Inferior parietal cortex (tissue), 1 donor: ENCODE measurements at regions not wholly inside any gene's neighbourhood (a gene's known extent, or its start where the extent isn't known, plus 50 kb on each side); places are given as distances from the start of the nearest gene placed in this dataset.
A peak's percentile ranks its signal among the peaks of the same experiment; 100 is the strongest.

Experiments
- DNase-seq: peaks from one replicate; pipeline ENCODE4 v3.0.0-alpha.2; 2016; ENCODE audit errors: extremely low spot score

- no peak for DNase-seq
Measured at GRCh38 chr6:134712311-134712710, 237.6 kb downstream of the ALDH8A1 start.

DNA sequence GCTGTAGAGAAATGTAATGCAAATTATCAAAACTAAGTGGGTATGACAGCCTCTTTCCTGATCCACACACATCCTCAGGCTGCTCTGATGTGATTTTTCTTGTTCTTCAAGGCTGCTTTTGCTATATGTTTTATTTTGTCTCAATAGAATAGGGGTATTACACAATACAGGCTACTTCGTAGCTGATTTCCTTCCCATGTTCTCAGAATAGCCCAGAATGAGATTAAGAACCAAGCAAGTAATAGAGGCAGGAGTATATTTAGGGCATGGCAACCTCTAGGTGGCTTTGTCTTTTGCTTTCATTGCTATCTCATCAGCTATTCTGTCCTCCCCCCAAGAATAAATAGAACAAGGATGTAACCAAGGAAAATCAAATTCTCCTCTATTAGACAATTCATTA is 241.8 kb downstream of the ALDH8A1 start:
- no peak for DNase-seq

- peak; percentile 67 for DNase-seq
Measured at GRCh38 chr6:134707342-134708031, 242.4 kb downstream of the ALDH8A1 start.

- DNase-seq, result no peak
Measured at GRCh38 chr6:134706806-134707205, 243.1 kb downstream of the ALDH8A1 start.

DNA sequence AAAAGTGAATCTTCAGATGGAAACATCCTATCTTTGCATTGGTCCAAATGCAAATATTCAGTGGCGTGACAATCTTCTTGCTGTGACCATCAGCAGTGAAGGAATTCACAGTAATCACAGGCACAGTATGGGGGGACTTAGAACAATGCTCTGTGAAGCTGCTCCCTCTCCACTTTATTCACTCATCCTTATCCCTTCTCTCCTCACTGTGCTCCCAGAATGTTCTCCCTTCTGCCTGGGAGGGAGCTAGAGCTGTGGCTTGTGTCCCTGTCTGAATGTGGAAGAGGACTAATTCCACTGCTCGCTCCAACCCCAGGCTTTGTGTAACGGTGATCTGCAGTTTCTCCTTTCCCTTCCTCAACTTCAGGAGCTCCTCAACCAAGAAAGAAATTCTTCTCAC is 243.7 kb downstream of the ALDH8A1 start:
- DNase-seq, result no peak

DNA sequence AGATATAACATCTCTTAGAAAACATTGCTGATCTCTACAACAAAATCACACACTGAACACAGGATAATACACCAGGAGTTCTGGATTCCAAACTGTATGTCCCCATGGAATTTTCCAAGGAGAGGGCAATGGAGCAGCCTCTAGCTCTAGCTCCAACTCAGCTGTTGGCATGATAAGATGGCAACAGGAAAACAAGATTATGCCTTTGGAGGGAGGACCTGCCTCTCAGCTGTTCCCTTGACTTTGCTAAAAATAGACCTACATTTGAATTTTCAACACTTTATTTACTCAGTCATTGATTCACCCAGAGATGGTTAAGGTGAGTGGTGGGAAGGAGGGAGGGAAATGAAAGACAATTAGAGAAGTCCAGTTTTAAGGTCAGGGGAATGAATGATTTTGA is 246.7 kb downstream of the ALDH8A1 start:
- DNase-seq, result no peak

DNA sequence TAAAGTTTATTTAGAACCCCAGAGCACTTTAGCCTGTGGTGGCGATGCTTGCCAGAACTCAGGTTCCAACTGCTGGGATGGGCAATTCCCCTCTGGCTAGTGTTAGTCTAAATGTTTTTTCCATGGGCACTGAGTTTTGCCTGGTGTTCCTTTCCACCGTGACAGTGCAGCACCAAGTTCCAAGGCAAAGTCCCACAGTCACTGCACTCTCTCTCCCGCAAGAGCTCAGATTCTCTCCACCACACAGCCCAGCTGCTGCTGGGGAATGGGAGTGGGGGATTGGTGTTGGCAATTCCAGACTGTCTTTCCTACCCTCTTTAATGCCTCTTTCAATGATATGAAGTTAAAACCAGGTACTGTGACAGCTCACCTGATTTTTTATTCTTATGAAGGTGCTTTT is 247.6 kb downstream of the ALDH8A1 start:
- DNase-seq, result no peak

- no peak for DNase-seq
Measured at GRCh38 chr6:134701301-134701700, 248.6 kb downstream of the ALDH8A1 start.

GRCh38 chr6:134698228-134698627 is 251.7 kb downstream of the ALDH8A1 start:
- DNase-seq, result no peak

DNA sequence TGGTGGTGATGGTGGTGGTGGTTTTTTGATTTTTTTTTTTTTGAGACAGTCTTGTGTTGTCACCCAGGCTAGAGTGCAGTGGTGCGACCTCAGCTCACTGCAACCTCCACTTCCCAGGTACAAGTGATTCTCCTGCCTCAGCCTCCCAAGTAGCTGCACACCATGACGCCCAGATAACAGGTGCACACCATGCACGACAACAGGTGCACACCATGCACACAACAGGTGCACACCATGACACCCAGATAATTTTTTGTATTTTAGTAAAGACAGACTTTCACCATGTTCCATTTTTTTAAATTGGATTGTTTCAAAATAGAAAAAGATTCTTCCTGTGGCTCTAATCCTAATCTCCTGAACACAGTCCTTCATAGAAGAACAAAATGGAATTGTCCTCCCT is 257.9 kb downstream of the ALDH8A1 start:
- DNase-seq, result no peak

DNA sequence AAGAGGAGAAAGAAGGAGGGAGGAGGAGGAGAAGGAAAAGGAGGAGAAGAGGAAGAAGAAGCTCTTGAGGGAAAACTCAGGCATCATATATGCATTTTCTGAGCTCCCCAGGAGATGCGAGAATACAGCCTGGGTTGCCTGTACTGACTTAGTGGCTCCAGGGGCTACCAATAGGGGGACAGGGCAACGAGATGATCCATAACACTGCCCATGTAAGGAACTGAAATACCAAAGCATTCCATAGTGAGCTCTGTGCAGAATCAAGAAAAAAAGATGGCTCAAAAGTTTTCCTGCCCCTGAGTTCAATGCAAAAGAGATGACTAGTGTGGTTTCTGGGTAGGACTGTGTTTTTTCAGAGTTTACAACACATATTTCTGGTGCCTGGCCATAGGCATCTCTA is 258.7 kb downstream of the ALDH8A1 start:
- DNase-seq, result no peak

DNA sequence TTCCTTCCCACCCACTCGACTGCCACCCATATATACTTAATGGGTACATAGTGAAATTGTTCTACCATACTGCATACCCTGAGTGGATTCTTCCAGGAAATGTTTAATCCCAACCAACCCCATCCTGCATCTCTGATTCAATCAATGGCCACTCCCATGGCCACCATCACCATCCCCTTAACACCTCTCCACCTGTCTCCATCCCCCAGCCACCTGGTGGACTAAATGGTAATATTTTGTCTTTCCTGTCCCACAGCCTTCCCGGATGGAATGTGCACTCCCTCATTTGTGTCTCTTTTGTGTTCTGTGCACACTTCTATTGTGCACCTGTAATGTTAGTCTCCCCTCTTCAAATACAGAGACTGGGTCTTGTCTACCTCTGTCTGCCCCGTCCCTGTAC is 259.9 kb downstream of the ALDH8A1 start:
- no peak for DNase-seq

DNA sequence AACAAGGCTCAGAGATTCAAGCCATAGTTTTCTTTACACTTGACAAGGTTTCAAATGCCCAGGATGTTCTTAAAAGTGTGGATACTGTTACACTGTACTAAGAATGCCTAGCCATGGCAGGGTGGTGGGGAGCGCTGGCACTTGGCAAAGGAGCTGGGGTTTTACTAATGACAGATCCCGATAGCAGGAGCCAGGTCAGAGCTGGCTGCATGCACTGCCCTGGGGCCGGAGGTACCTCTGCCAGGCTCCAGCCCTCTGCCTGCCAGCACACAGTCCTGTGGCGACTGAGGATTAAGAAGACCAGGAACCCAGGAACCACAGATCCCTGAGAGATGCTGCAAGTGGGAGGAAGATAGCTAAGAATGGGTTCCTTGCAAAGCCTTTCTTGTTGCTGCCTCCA is 260.3 kb downstream of the ALDH8A1 start:
- no peak for DNase-seq

DNA sequence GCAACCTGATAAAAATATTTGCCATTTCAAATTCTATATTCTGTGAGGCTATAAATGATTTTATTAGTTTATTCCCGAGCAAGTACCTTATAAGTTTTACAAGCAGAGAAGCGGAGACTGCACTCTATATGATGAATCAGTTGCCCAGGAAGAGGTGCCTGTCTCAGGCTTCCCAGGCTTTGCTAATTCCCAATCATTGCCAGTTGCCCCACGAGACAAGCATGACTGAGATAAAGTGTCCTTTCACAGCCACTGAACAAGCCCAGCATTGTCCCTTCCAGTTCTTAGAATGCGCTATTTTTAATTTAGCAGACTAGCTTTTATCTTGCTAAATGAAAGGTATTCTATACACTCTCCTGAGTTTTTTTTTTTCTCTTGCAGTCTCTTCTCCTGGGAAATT is 260.7 kb downstream of the ALDH8A1 start:
- peak; percentile 92 for DNase-seq

- DNase-seq, result no peak
Measured at GRCh38 chr6:134686071-134686470, 263.8 kb downstream of the ALDH8A1 start.

DNA sequence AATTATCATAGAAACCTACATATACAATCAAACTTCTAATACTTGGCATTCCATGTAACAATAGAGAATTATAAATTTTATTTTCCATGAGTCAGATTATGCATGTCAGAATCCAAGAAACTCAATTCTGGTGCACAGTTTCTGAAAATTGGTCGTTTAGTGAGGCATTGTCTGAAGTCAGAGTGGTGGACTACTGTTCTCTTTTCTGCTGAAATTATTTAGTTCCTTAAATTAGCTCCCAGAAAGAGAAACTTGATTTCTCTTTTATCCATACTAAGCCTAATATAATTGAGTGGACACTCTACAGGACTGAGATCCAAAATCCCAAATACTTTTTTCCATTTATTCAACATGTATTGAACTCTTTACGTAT is 265.5 kb downstream of the ALDH8A1 start:
- no peak for DNase-seq

DNA sequence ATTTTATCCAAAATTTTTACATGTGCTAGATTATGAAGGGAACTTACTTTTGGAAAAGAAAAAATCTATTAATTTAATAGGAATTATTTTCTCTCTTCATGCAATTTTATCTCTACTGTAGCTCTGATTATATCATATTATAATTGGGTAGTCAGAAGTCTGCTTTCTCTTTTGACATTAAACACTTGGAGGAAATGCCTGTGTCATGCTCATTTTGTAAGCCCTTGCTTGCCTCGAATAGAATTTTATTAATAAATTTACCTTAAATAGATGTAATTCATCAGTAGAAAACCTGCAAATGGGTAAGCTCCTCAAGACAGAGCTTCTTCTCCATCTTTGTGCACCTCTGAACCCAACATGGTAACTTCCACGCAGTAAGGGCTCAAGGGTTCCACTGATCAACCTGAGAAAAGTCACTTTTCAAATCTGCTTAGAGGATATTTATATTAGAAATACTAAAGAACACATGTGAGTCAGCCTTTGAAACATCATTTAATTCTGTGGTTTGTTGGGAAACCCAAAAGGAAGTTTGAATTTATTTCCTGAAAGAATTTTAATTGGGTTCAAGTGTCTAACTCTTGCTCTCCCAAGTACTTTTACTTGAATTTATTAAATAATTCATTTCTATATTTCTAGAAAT is 266.0 kb downstream of the ALDH8A1 start:
- DNase-seq, result no peak

- no peak for DNase-seq
Measured at GRCh38 chr6:134680433-134680832, 269.5 kb downstream of the ALDH8A1 start.

DNA sequence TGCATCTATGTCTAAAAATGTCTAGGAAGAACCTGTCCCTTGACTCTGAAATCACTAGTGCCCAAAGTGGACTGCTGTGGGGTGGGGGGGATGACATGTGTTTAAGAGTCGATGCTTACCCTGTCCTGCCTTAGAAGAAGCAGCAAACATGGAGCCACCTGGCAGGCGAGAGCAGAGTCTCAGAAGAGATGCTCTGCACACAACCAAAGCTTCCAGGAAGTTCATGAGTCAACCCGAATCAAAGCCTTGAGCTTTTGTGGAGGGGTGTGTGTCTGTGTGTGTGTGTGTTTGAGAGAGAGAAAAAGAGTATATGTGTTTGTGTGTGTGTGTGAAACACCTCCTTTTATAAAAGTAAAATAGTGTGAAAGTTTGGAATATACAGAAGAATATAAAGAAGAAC is 269.9 kb downstream of the ALDH8A1 start:
- DNase-seq, result no peak

- peak; percentile 73 for DNase-seq
Measured at GRCh38 chr6:134678436-134678889, 271.4 kb downstream of the ALDH8A1 start.

- no peak for DNase-seq
Measured at GRCh38 chr6:134676307-134677281, 273.3 kb downstream of the ALDH8A1 start.
